Liver (tissue), 3 donors: ENCODE measurements at regions not wholly inside any gene's neighbourhood (a gene's known extent, or its start where the extent isn't known, plus 50 kb on each side); places are given as distances from the start of the nearest gene placed in this dataset.

ENCODE experiments used
- CTCF ChIP-seq: fragments of 150-350 bp; IDR thresholded peaks from 2 replicates; pipeline ENCODE4 v1.5.1; 2017; ENCODE audit warnings: improper control_type of control experiment, low read depth, low read length; ENCODE audit not compliant: missing input control
- FOXA1 ChIP-seq: IDR thresholded peaks from 2 replicates; pipeline ENCODE4 v1.6.1; 2016; ENCODE audit warnings: antibody characterized with exemption
- GABPA ChIP-seq, 2 donors: IDR thresholded peaks in 1 of 2; conservative IDR thresholded peaks in 1 of 2; 2 replicates each; pipeline ENCODE4 v1.6.1; 2016; ENCODE audit warnings: antibody characterized with exemption in 2 of 2, mild to moderate bottlenecking in 1 of 2, moderate library complexity in 1 of 2
- JUND ChIP-seq, 2 donors: IDR thresholded peaks; 2 replicates each; pipeline ENCODE4 v1.6.1; 2016; ENCODE audit warnings: antibody characterized with exemption in 2 of 2
- REST ChIP-seq: IDR thresholded peaks from 2 replicates; pipeline ENCODE4 v1.6.1; 2016; ENCODE audit warnings: antibody characterized with exemption, mild to moderate bottlenecking
- TAF1 ChIP-seq: conservative IDR thresholded peaks from 2 replicates; pipeline ENCODE4 v1.6.1; 2016; ENCODE audit warnings: antibody characterized with exemption, mild to moderate bottlenecking
- donor health status: healthy.
- donor health status: healthy.

DNA sequence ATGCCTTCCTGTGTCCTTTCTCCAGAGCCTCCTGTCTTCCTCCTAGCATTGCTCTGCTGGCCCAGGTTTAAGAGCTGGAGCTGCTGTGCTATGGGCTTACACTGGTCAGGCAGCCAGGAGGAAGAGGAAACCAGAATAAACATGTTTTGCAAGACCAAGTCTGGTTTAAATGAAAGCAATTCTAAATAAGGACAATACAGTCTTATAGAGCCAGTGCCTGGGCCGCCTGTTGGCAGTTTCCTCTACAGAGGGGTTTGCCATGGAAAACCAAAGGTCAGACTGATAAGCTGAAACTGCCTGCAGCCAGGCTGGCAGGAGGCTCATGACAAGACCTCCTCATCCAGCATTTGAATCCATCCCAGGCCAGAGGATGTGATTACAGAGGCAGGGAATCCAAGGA is 92.9 kb upstream of the FGGY start:
- TF ChIP-seq REST (peak; percentile 78), CTCF (no peak), GABPA (IDR thresholded peaks at IDR 0.05 in 1 of 2, conservative IDR thresholded peaks at IDR 0.05 in 1 of 2) (peak in 1 of 2 donors; percentile 70), TAF1 (peak; percentile 35), JUND (IDR thresholded peaks at IDR 0.05) (peak; percentile 33 to 78), FOXA1 (peak; percentile 71)
